H1 (cell line): ENCODE measurements at regions not wholly inside any gene's neighbourhood (a gene's known extent, or its start where the extent isn't known, plus 50 kb on each side); places are given as distances from the start of the nearest gene placed in this dataset.

Source experiments
- CTCF ChIA-PET: fragments of 300-600 bp; sonication (Branson Sonifier 250); formaldehyde crosslinking; loops from one replicate; lab custom pipeline; 2021; ENCODE audit not compliant: partially characterized antibody; lab: Charles Lee
- POLR2A ChIA-PET: fragments of 300-600 bp; sonication (Branson Sonifier 250); formaldehyde crosslinking; loops from one replicate; lab custom pipeline; 2021; ENCODE audit warnings: inconsistent platforms; ENCODE audit not compliant: partially characterized antibody; lab: Charles Lee
- DNase-seq, 2 experiments: peaks; one replicate each; pipeline versions ENCODE4 v3.0.0 to v3.0.0-alpha.2; 2010 to 2022; ENCODE audit warnings: low spot score in 2 of 2, low read depth in 1 of 2, mixed read lengths in 1 of 2
- FAIRE-seq: peaks from 2 replicates; lab custom pipeline; 2011; peaks lifted over from hg19 to GRCh38; lab: Jason Lieb, UNC
- H2AFZ ChIP-seq: 2 replicates; pipeline ENCODE4 v1.8.1; 2012; ENCODE audit warnings: low read length, inconsistent platforms
- H2AK5ac ChIP-seq: 2 replicates; pipeline ENCODE4 v1.6.1; 2013; ENCODE audit warnings: low read depth, low read length
- H2BK120ac ChIP-seq: replicated peaks from 2 replicates; pipeline ENCODE3; 2013; ENCODE audit warnings: low read depth, low read length, inconsistent platforms
- H2BK12ac ChIP-seq: 2 replicates; pipeline ENCODE4 v1.6.1; 2013; ENCODE audit warnings: low read depth, low read length
- H2BK15ac ChIP-seq: 2 replicates; pipeline ENCODE4 v1.6.1; 2013; ENCODE audit warnings: low read length
- H2BK20ac ChIP-seq: 2 replicates; pipeline ENCODE4 v1.6.1; 2013; ENCODE audit warnings: low read length
- H2BK5ac ChIP-seq: 2 replicates; pipeline ENCODE4 v1.6.1; 2013; ENCODE audit warnings: low read depth, low read length
- H3K14ac ChIP-seq: 2 replicates; pipeline ENCODE4 v1.6.1; 2013; ENCODE audit warnings: inconsistent platforms; ENCODE audit not compliant: insufficient read length
- H3K18ac ChIP-seq: 2 replicates; pipeline ENCODE4 v1.6.1; 2013; ENCODE audit warnings: low read length; ENCODE audit errors: extremely low read depth
- H3K23ac ChIP-seq: 2 replicates; pipeline ENCODE4 v1.6.1; 2013; ENCODE audit warnings: inconsistent platforms; ENCODE audit not compliant: insufficient read length
- H3K23me2 ChIP-seq: 2 replicates; pipeline ENCODE4 v1.6.1; 2013; ENCODE audit warnings: low read depth, low read length
- H3K27ac ChIP-seq: 2 replicates; pipeline ENCODE4 v1.6.1; 2011; ENCODE audit warnings: low read depth, low read length, inconsistent platforms
- H3K27me3 ChIP-seq, 4 experiments: replicated peaks in 1 of 4; 1 replicate in 1 of 4; 2 replicates in 3 of 4; pipeline versions ENCODE4 v1.6.1 to v1.8.1; 2011 to 2013; ENCODE audit warnings: low read length in 3 of 4, mild to moderate bottlenecking in 3 of 4, inconsistent platforms in 2 of 4, mixed read lengths in 2 of 4, moderate library complexity in 1 of 4; ENCODE audit not compliant: control insufficient read depth in 3 of 4, insufficient read depth in 3 of 4; ENCODE audit errors: extremely low read depth in 1 of 4
- H3K36me3 ChIP-seq, 4 experiments: 2 replicates each; pipeline versions ENCODE4 v1.6.1 to v1.8.1; 2011 to 2013; ENCODE audit warnings: mild to moderate bottlenecking in 4 of 4, low read length in 3 of 4, moderate library complexity in 2 of 4, control low read depth in 1 of 4, inconsistent platforms in 1 of 4; ENCODE audit not compliant: insufficient read depth in 4 of 4, control insufficient read depth in 2 of 4
- H3K4ac ChIP-seq: replicated peaks from 2 replicates; pipeline ENCODE3; 2013; ENCODE audit warnings: low read length, low read depth, mixed read lengths, inconsistent platforms; ENCODE audit not compliant: insufficient read length
- H3K4me1 ChIP-seq, 4 experiments: replicated peaks in 1 of 4; 1 replicate in 1 of 4; 2 replicates in 3 of 4; pipeline versions ENCODE4 v1.6.1 to v1.8.1; 2011 to 2013; ENCODE audit warnings: low read length in 3 of 4, inconsistent platforms in 2 of 4, mixed read lengths in 1 of 4; ENCODE audit not compliant: insufficient read depth in 4 of 4, control insufficient read depth in 3 of 4
- H3K4me2 ChIP-seq, 2 experiments: 2 replicates each; pipeline versions ENCODE4 v1.6.1 to v1.8.1; 2011 to 2013; ENCODE audit warnings: low read depth in 2 of 2, low read length in 2 of 2, control low read depth in 1 of 2, inconsistent platforms in 1 of 2, mild to moderate bottlenecking in 1 of 2; ENCODE audit not compliant: insufficient read depth in 1 of 2
- H3K4me3 ChIP-seq, 4 experiments: fragments of 200-600, 300-600 bp in 1 of 4; sonication (generic), shearing (Covaris generic), sonication (Bioruptor Twin) in 1 of 4; 2 replicates each; pipeline versions ENCODE4 v1.5.1 to v1.8.1; 2011 to 2016; ENCODE audit warnings: low read length in 4 of 4, low read depth in 3 of 4, control low read depth in 2 of 4, inconsistent platforms in 2 of 4, mild to moderate bottlenecking in 2 of 4, mixed read lengths in 1 of 4, moderate library complexity in 1 of 4; ENCODE audit not compliant: insufficient read depth in 2 of 4; ENCODE audit errors: extremely low read depth in 1 of 4
- H3K56ac ChIP-seq: replicated peaks from 2 replicates; pipeline ENCODE3; 2013; ENCODE audit warnings: low read depth, mild to moderate bottlenecking, mixed read lengths, low read length, inconsistent platforms; ENCODE audit not compliant: insufficient read length
- H3K79me1 ChIP-seq: 2 replicates; pipeline ENCODE4 v1.6.1; 2013; ENCODE audit warnings: low read depth, low read length, control low read depth
- H3K79me2 ChIP-seq, 2 experiments: 2 replicates each; pipeline versions ENCODE4 v1.6.1 to v1.8.1; 2012 to 2013; ENCODE audit warnings: low read length in 2 of 2, mild to moderate bottlenecking in 2 of 2, inconsistent platforms in 1 of 2; ENCODE audit not compliant: insufficient read depth in 2 of 2, control insufficient read depth in 1 of 2
- H3K9ac ChIP-seq, 4 experiments: replicated peaks in 1 of 4; 1 replicate in 1 of 4; 2 replicates in 3 of 4; pipeline versions ENCODE4 v1.6.1 to v1.8.1; 2011 to 2013; ENCODE audit warnings: low read depth in 3 of 4, low read length in 3 of 4, control low read depth in 2 of 4, mild to moderate bottlenecking in 2 of 4, moderate library complexity in 2 of 4, inconsistent platforms in 1 of 4; ENCODE audit errors: extremely low read depth in 1 of 4
- H3K9me3 ChIP-seq, 2 experiments: 2 replicates each; pipeline versions ENCODE4 v1.6.1 to v1.8.1; 2012 to 2013; ENCODE audit warnings: mild to moderate bottlenecking in 2 of 2, moderate library complexity in 2 of 2, control low read depth in 1 of 2, inconsistent platforms in 1 of 2, low read depth in 1 of 2, low read length in 1 of 2, mixed read lengths in 1 of 2; ENCODE audit not compliant: insufficient read depth in 2 of 2
- H4K20me1 ChIP-seq, 2 experiments: replicated peaks in 1 of 2; 2 replicates each; pipeline versions ENCODE3 to v1.8.1; 2011 to 2013; ENCODE audit warnings: inconsistent platforms in 2 of 2, low read length in 2 of 2, mild to moderate bottlenecking in 1 of 2; ENCODE audit not compliant: insufficient read depth in 2 of 2, control insufficient read depth in 1 of 2
- H4K5ac ChIP-seq: 2 replicates; pipeline ENCODE4 v1.6.1; 2013; ENCODE audit warnings: low read length, low read depth, mixed read lengths, inconsistent platforms; ENCODE audit not compliant: insufficient read length
- H4K8ac ChIP-seq: 2 replicates; pipeline ENCODE4 v1.8.0; 2013; ENCODE audit warnings: mild to moderate bottlenecking, moderate library complexity, low read length, inconsistent platforms; ENCODE audit not compliant: insufficient read depth; ENCODE audit errors: extremely low read depth
- H4K91ac ChIP-seq: replicated peaks from 2 replicates; pipeline ENCODE3; 2013; ENCODE audit warnings: low read length, mixed read lengths, inconsistent platforms; ENCODE audit not compliant: insufficient read length
- BCL11A ChIP-seq, 2 experiments: IDR thresholded peaks; one replicate each; pipeline ENCODE4 v1.6.1; 2011; ENCODE audit warnings: low read depth in 2 of 2, low read length in 2 of 2, mild to moderate bottlenecking in 2 of 2
- CEBPB ChIP-seq: IDR thresholded peaks from 2 replicates; pipeline ENCODE4 v1.6.1; 2012; ENCODE audit warnings: low read depth, low read length
- CTBP2 ChIP-seq: IDR thresholded peaks from 2 replicates; pipeline ENCODE4 v1.7.0; 2011; ENCODE audit warnings: borderline replicate concordance, mild to moderate bottlenecking, moderate library complexity, mixed read lengths, low read length; ENCODE audit not compliant: insufficient read depth, insufficient read length
- HDAC2 ChIP-seq, 2 experiments: fragments of 300-600 bp in 1 of 2; sonication (generic) in 1 of 2; IDR thresholded peaks; 2 replicates each; pipeline ENCODE4 v1.6.1; 2011 to 2012; ENCODE audit warnings: low read depth in 2 of 2, low read length in 2 of 2, mild to moderate bottlenecking in 2 of 2, moderate library complexity in 2 of 2, borderline replicate concordance in 1 of 2, inconsistent platforms in 1 of 2
- HDAC6 ChIP-seq: IDR thresholded peaks from one replicate; pipeline ENCODE4 v1.7.1; 2012; ENCODE audit warnings: low read depth, mild to moderate bottlenecking, inconsistent platforms, low read length, moderate library complexity
- JUN ChIP-seq: IDR thresholded peaks from 2 replicates; pipeline ENCODE4 v1.6.1; 2011; ENCODE audit warnings: low read depth, mild to moderate bottlenecking, improper control_type of control experiment, low read length
- JUND ChIP-seq: IDR thresholded peaks from 2 replicates; pipeline ENCODE4 v1.6.1; 2011; ENCODE audit warnings: mild to moderate bottlenecking, improper control_type of control experiment, low read length
- MAX ChIP-seq: IDR thresholded peaks from 2 replicates; pipeline ENCODE4 v1.6.1; 2012; ENCODE audit warnings: inconsistent platforms
- NANOG ChIP-seq: IDR thresholded peaks from 2 replicates; pipeline ENCODE4 v1.6.1; 2011; ENCODE audit warnings: low read length, low read depth, mild to moderate bottlenecking, inconsistent platforms; ENCODE audit not compliant: insufficient read depth, poor library complexity, severe bottlenecking
- NRF1 ChIP-seq: IDR thresholded peaks from 2 replicates; pipeline ENCODE4 v1.6.1; 2011; ENCODE audit warnings: mild to moderate bottlenecking, low read depth, low read length, improper control_type of control experiment
- POLR2AphosphoS5 ChIP-seq: IDR thresholded peaks from 2 replicates; pipeline ENCODE4 v1.6.1; 2011; ENCODE audit warnings: low read depth, low read length
- SAP30 ChIP-seq: fragments of 300-600 bp; sonication (generic); IDR thresholded peaks from 2 replicates; pipeline ENCODE4 v1.7.1; 2012; ENCODE audit warnings: low read length, moderate library complexity, mild to moderate bottlenecking, inconsistent platforms; ENCODE audit not compliant: insufficient read depth, insufficient replicate concordance
- SP2 ChIP-seq: IDR thresholded peaks from 2 replicates; pipeline ENCODE4 v1.6.1; 2012; ENCODE audit warnings: mild to moderate bottlenecking, low read length, inconsistent platforms
- SP4 ChIP-seq: IDR thresholded peaks from 2 replicates; pipeline ENCODE4 v1.6.1; 2012; ENCODE audit warnings: low read length, inconsistent platforms
- TBP ChIP-seq: IDR thresholded peaks from 2 replicates; pipeline ENCODE4 v1.6.1; 2011; ENCODE audit warnings: low read depth, low read length, improper control_type of control experiment
- TCF12 ChIP-seq: IDR thresholded peaks from 2 replicates; pipeline ENCODE4 v1.6.1; 2011; ENCODE audit warnings: low read depth, mild to moderate bottlenecking, low read length
- WGBS, 2 experiments: shearing (Covaris generic) in 1 of 2; methylation state at CpG; one replicate each; pipeline versions ENCODE4 v1.1.6 to v1.1.7; 2013 to 2015; ENCODE audit warnings: low lambda C conversion rate in 2 of 2, mixed read lengths in 2 of 2, inconsistent platforms in 1 of 2, low coverage in 1 of 2, missing lambda C conversion rate in 1 of 2; ENCODE audit not compliant: insufficient replicate concordance in 2 of 2, insufficient coverage in 1 of 2, insufficient read length in 1 of 2; ENCODE audit errors: extremely low coverage in 1 of 2, missing lambda C conversion rate in 1 of 2; 5-methylcytosine and 5-hydroxymethylcytosine counted together

- Histone ChIP-seq H4K20me1 (no peaks in the 10 kb centered on the region), H2BK15ac (no peak overlapping the region), H2AFZ (no peak overlapping the region), H4K8ac (no peak overlapping the region), H2AK5ac (no peak overlapping the region), H3K4ac (no peak overlapping the region), H3K79me2 (no peaks in the 10 kb centered on the region), H3K56ac (no peak overlapping the region), H3K4me1 (peaks cover 0 to 8% (median 1%) of the 10 kb centered on the region in 4 experiments; a peak in 4 of 7 replicates), H3K27me3 (no peaks in the 10 kb centered on the region), H2BK12ac (no peak overlapping the region), H3K79me1 (no peaks in the 10 kb centered on the region), H3K4me2 (no peak overlapping the region), H2BK20ac (no peak overlapping the region), H3K18ac (no peak overlapping the region; the same call in 1 of the 2 replicates), H3K27ac (no peak overlapping the region), H2BK120ac (no peak overlapping the region), H3K9ac (no peak overlapping the region), H3K23me2 (peaks cover 1% of the 10 kb centered on the region; the same call in 1 of the 2 replicates), H4K5ac (no peak overlapping the region), H4K91ac (no peak overlapping the region), H3K9me3 (no peaks in the 10 kb centered on the region), H2BK5ac (no peak overlapping the region), H3K23ac (no peak overlapping the region), H3K14ac (no peak overlapping the region), H3K4me3 (no peak overlapping the region), H3K36me3 (no peaks in the 10 kb centered on the region)
- ChIA-PET CTCF (no interaction called here), POLR2A (no interaction called here)
- DNase-seq (no peak), FAIRE-seq (no peak)
- WGBS, 2 experiments = 78% methylated on average over 1 of the region's 1 CpG; no CpG with 5 or more reads in 1 of the 2 experiments
- TF ChIP-seq SP4 (no peak), SP2 (no peak), MAX (no peak), TBP (no peak), CEBPB (no peak), TCF12 (no peak), NANOG (no peak), HDAC6 (no peak), JUND (no peak), JUN (no peak), NRF1 (no peak), POLR2AphosphoS5 (no peak), BCL11A (IDR thresholded peaks at IDR 0.05; ENCODE audit: low read depth in 2 of 2, low read length in 2 of 2) (no peak), SAP30 (no peak), HDAC2 (IDR thresholded peaks at IDR 0.05; ENCODE audit: borderline replicate concordance in 1 of 2, low read depth in 2 of 2, low read length in 2 of 2) (no peak), CTBP2 (no peak)
Observed at GRCh38 chr11:15309296-15309695, 194.6 kb downstream of the INSC start.
